ENCODE measurements at regions not wholly inside any gene's neighbourhood (a gene's known extent, or its start where the extent isn't known, plus 50 kb on each side); places are given as distances from the start of the nearest gene placed in this dataset.

DNA sequence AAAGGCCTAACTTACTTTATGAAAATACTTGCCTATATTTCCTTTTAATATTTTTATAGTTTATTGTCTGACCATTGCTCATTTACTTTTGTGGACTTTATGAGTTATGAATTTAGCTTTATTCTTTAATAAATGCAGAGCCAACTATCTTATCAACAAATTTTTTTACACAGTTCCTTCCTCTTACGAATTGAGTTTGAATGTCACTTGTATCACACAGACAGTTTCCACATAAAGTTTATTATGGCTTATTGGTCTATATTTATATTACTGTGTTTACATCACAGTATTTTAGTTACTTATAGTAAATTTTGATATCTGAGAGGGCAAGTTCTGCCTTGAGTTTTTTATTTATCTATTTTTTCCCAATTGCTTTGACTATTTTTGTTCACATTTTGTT is 450.6 kb downstream of the C4orf33 start:
- DNase-seq (ENCODE audit: low read depth) = no peak

GRCh38 chr4:129550281-129550785 is 454.4 kb downstream of the C4orf33 start:
- no peak for DNase-seq (ENCODE audit: low read depth)

DNA sequence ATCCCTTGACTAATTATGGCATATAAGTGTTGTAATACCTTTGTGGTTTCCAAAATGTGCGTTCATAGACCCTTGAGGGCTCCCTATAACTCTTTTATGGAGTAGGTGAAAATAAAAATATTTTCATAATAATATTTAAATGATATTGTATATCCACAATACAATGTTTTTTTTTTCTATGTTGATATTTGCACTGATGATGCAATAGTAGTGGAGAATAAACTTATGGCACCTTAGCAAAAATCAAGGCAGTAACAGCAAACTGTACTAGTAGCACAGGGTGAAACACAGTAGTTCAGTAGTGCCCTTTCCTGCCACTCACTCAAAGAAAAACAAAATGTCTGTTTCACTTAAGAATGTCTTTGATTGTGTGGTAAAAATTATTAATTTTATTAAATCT is 465.3 kb downstream of the C4orf33 start:
- no peak for DNase-seq (ENCODE audit: low read depth)

GRCh38 chr4:129561886-129562671 is 466.1 kb downstream of the C4orf33 start:
- DNase-seq (ENCODE audit: low read depth) = no peak

DNA sequence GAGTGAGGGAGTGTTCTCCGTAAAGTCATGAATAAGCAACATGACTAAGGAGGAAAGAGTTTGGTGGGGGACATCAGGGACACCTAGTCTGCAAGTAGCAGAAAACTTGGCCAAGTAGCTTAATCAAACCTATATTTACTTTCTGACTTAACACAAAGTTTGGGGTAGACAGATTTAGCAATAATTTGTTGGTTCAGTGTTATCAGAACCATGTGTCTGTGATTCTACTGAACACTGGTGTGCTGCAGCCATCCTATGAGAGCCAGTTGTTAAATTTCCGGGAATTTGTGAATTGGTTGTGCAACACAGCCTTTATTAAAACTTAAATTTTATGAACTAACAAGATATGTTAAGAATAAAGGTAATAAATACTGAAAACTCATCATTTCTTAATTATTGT is 469.3 kb downstream of the C4orf33 start:
- DNase-seq (ENCODE audit: low read depth) = no peak

GRCh38 chr4:129570326-129570725 is 474.4 kb downstream of the C4orf33 start:
- DNase-seq (ENCODE audit: low read depth) = no peak

- no peak for DNase-seq (ENCODE audit: low read depth)
Observed at GRCh38 chr4:129578336-129578735, 482.4 kb downstream of the C4orf33 start.

GRCh38 chr4:129581305-129581704 is 485.4 kb downstream of the C4orf33 start:
- DNase-seq (ENCODE audit: low read depth) = no peak

- DNase-seq (ENCODE audit: low read depth) = no peak
Observed at GRCh38 chr4:129583868-129584267, 487.9 kb downstream of the C4orf33 start.

DNA sequence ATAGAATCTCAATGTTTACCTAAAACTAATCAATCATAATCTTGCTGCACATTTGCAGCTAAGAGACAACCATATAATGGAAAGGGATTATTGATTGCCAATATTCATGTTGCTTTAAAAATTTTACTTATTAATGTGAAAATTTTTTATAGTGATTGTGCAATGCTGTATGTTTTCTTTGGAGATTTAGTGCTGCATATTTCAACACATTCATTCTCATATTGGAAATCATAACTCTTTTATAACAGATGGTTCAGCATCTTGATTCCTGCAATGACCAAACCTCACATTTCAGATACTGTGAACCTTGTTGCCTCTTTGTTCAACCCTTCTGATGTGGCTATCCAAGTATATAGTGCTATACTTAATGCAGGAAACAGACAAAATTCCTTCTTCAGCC is 502.6 kb downstream of the C4orf33 start:
- no peak for DNase-seq (ENCODE audit: low read depth)

DNA sequence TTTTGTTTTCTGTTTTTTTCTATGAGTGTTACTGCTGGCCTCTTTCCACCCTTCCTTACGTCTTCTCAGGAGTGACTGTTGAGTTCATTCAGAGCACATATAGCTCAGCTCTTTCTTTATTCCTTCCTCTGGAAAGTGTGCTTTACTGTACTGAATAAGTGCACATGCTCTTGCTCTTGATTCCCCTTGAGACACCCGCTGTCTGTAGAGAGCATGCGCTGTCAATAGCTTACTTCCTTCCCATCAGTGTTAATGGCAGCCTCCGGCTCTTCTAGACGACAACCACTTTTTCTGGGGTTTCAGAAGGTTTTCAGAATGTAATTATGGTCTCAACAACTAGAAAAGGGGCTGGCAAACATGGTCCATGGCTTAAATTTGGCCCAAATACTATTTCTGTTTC is 504.9 kb downstream of the C4orf33 start:
- no peak for DNase-seq (ENCODE audit: low read depth)

GRCh38 chr4:129602447-129602846 is 506.5 kb downstream of the C4orf33 start:
- no peak for DNase-seq (ENCODE audit: low read depth)

DNA sequence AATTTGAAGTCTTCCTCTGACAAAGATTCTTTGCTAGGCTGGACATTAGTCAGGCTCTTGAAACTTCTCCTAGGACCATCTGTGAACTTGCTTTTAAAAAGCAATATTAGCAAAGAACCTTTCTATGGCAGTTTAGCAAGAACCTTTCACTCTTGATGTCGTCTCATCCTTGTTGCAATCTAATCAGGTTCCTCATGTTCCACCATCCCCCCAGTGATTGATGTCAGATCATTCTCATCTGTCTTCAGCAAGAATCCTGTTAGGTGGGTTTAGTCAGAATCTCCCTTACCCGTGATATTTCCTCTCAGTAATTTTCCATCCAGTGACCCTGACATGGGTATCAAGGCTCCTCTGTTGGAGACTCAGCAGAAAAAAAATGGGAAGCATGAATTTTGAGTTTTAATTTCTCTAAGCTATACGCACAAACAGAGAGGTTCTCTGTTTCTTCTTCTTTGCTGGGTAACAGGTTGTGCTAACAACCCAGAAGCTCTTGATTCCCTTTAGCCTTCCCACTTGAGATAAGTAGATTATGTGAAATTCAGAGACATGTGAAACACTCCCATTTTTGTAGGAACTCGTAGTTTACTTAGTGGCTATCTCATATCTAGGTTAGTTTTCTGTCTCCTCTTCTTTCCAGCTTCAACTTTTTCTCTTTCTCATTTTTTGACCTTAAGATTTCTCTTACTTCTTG is 507.4 kb downstream of the C4orf33 start:
- no peak for DNase-seq (ENCODE audit: low read depth)

DNA sequence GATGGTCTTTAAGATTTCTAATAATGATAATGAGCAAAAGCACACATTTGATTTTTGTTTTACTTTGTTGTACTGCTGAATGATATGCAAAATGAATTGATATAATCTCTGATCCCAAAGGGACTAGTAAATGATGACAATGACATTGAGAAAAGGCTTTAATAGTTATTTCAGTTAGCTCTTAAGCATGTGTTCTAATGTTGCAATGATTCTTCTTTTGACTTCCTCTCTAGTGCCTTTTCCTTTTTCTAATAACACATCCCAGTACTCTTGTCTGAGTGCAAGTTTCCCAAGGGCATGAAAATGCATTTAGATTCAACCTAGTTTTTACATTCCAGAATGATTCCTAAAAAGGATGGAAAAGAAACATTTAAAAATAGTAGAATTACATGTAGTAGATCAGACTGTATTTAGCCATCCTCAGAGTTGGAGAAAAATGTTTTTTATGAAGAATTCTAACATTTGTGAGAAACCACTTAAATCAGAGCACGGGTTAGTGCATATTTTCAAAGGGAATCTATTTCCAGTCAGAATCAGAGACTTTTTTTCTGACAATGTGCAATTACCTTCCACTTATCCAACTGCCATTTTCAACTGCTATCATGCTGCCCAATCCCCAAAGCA is 508.8 kb downstream of the C4orf33 start:
- DNase-seq (ENCODE audit: low read depth) = no peak

DNA sequence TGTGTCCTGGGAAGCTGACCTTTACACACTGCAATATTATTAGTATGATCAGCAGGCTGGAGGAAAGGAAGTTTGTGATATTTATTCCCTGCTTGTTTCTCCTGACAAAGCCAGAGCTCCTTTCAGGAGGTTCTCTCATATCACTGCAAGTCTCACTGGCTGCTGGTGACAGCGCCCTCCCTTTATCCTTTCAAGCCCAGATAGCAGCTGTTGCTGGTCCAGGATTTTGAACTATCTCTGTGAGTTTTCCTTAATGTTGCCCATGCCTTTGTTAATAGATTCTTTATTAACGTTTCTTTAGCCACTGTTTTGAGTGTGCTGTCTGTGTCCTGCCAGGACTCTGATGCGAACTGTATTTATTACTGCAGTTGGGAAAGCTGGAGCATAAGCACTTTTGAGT is 518.7 kb downstream of the C4orf33 start:
- no peak for DNase-seq (ENCODE audit: low read depth)

DNA sequence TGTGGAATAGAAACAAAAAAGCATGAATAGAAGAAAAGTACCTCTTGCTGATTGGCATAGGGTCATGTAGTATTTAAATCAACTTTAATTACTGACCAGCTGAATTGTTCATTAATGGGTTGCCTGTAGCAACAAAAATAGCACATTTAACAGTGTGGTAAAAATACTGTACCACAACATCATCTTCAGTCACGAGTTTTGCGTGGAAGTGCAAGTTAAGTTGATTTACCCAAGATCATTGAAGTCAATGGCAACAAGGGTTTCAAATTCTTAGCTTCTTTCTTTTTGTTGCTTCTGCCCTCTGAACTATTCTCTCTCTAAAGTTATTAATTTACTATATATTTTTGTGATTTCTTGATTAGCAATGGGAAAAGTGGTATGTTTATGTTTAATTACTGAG is 526.6 kb downstream of the C4orf33 start:
- no peak for DNase-seq (ENCODE audit: low read depth)

GRCh38 chr4:129623233-129623875 is 527.4 kb downstream of the C4orf33 start:
- DNase-seq (ENCODE audit: low read depth) = no peak

GRCh38 chr4:129641179-129641578 is 545.2 kb downstream of the C4orf33 start:
- DNase-seq (ENCODE audit: low read depth) = peak; percentile 1

DNA sequence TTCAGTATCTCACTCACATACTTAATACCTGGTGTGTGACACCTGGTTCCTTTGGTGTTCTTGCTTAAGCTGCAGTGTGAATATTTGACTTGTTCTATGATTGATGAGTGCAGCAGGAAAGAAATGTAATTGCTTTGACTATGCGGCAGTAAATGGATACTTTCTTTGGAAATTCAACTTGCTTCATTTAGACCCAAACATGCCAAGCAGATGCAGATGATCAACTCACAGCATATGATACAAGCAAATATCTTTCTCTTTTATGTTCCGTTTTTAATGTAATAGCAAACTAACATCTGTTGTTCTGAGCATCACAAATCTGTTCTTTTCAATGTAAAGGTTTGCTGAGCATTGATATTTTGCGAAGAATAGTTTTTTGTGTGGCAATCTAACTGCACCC is 549.5 kb downstream of the C4orf33 start:
- DNase-seq (ENCODE audit: low read depth) = no peak

- no peak for DNase-seq (ENCODE audit: low read depth)
Observed at GRCh38 chr4:129668092-129668491, 572.1 kb downstream of the C4orf33 start.

- DNase-seq (ENCODE audit: low read depth) = no peak
Observed at GRCh38 chr4:129672941-129673340, 577.0 kb downstream of the C4orf33 start.

- no peak for DNase-seq (ENCODE audit: low read depth)
Observed at GRCh38 chr4:129675036-129675435, 579.1 kb downstream of the C4orf33 start.

DNA sequence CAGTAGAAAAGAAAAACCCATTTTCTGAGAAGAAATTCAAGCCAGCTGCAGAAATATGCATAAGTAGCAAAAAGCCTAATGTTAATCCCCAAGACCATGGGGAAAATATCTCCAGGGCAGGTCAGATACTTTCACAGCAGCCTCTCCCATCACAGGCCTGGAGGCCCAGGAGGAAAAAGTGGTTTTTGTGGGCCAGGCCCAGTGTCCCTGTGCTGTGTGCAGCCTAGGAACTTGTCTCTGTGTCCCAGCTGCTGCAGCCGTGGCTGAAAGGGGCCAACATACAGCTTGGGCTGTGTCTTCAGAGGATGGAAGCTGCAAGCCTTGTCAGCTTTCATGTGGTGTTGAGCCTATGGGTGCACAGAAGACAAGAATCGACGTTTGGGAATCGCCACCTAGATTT is 581.0 kb downstream of the C4orf33 start:
- no peak for DNase-seq (ENCODE audit: low read depth)

Measured in stimulated activated CD8-positive, alpha-beta memory T cell treated with anti-CD3 and anti-CD28 coated beads, Interleukin-15, amount 100 ng/mL, for 1 hour (primary cell).